Hepatocyte (in vitro differentiated cells): ENCODE measurements at regions not wholly inside any gene's neighbourhood (a gene's known extent, or its start where the extent isn't known, plus 50 kb on each side); places are given as distances from the start of the nearest gene placed in this dataset.

Source experiments
- CTCF ChIP-seq: fragments of 200-600 bp; sonication (generic); IDR thresholded peaks from 2 replicates; pipeline ENCODE4 v1.5.1; 2016; ENCODE audit warnings: antibody characterized with exemption, mild to moderate bottlenecking; ENCODE audit not compliant: poor library complexity
- EZH2 ChIP-seq: fragments of 200-600 bp; sonication (generic); IDR thresholded peaks from 2 replicates; pipeline ENCODE4 v1.6.1; 2016; ENCODE audit warnings: antibody characterized with exemption, mild to moderate bottlenecking, borderline replicate concordance
- EZH2phosphoT487 ChIP-seq: fragments of 200-600 bp; sonication (generic); IDR thresholded peaks from one replicate; pipeline ENCODE4 v1.6.1; 2018; ENCODE audit warnings: antibody characterized with exemption, mild to moderate bottlenecking, low read depth, moderate library complexity; ENCODE audit not compliant: unreplicated experiment, severe bottlenecking

- no peak for TF ChIP-seq CTCF
- no peak for TF ChIP-seq EZH2
- TF ChIP-seq EZH2phosphoT487: no peak
Measured at GRCh38 chr13:39107561-39107960, 69.3 kb downstream of the NHLRC3 start.
